Osteocyte (in vitro differentiated cells): ENCODE measurements at regions not wholly inside any gene's neighbourhood (a gene's known extent, or its start where the extent isn't known, plus 50 kb on each side); places are given as distances from the start of the nearest gene placed in this dataset.

Experiments
- DNase-seq: peaks from one replicate; pipeline ENCODE4 v3.0.0; 2021; ENCODE audit warnings: mixed read lengths; ENCODE audit not compliant: unreplicated experiment; ENCODE audit errors: extremely low spot score
- H3K27ac Mint-ChIP-seq: one replicate; pipeline ENCODE4 v1.8.0; 2021; ENCODE audit warnings: mild to moderate bottlenecking, mixed read lengths; ENCODE audit not compliant: unreplicated experiment
- H3K27me3 Mint-ChIP-seq: one replicate; pipeline ENCODE4 v1.8.0; 2021; ENCODE audit warnings: mixed read lengths; ENCODE audit not compliant: unreplicated experiment
- H3K36me3 Mint-ChIP-seq: one replicate; pipeline ENCODE4 v1.8.0; 2021; ENCODE audit warnings: mixed read lengths; ENCODE audit not compliant: unreplicated experiment
- H3K4me1 Mint-ChIP-seq: one replicate; pipeline ENCODE4 v1.8.0; 2021; ENCODE audit warnings: mixed read lengths; ENCODE audit not compliant: unreplicated experiment
- H3K4me3 Mint-ChIP-seq: one replicate; pipeline ENCODE4 v1.8.0; 2021; ENCODE audit warnings: mild to moderate bottlenecking, moderate library complexity, mixed read lengths; ENCODE audit not compliant: unreplicated experiment
- H3K9me3 Mint-ChIP-seq: one replicate; pipeline ENCODE4 v1.8.0; 2021; ENCODE audit warnings: mixed read lengths; ENCODE audit not compliant: unreplicated experiment
- TF ChIP-seq, protein P1 (sequence below): fragments of 200-600 bp; sonication (generic); IDR thresholded peaks from 2 replicates; pipeline ENCODE4 v1.5.0; 2021; ENCODE audit warnings: antibody characterized with exemption, mild to moderate bottlenecking, moderate library complexity

DNA sequence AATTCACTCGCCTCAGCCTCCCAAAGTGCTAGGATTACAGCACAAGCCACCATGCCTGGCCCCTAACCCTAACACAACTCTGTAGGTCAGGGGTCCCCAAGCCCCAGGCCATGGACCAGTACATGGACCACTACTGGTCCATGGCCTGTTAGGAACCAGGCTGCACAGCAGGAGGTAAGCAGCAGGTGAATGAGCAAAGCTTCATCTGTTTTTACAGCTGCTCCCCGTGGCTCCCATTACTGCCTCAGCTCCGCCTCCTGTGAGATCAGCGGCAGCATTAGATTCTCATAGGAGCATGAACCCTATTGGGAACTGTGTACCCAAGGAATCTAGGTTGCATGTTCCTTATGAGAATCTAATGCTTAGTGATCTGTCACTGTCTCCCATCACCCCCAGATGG, 201.7 kb downstream of the NRP2 start:
- no peak overlapping the region for H3K4me3 Mint-ChIP-seq
- TF ChIP-seq, protein P1, sequence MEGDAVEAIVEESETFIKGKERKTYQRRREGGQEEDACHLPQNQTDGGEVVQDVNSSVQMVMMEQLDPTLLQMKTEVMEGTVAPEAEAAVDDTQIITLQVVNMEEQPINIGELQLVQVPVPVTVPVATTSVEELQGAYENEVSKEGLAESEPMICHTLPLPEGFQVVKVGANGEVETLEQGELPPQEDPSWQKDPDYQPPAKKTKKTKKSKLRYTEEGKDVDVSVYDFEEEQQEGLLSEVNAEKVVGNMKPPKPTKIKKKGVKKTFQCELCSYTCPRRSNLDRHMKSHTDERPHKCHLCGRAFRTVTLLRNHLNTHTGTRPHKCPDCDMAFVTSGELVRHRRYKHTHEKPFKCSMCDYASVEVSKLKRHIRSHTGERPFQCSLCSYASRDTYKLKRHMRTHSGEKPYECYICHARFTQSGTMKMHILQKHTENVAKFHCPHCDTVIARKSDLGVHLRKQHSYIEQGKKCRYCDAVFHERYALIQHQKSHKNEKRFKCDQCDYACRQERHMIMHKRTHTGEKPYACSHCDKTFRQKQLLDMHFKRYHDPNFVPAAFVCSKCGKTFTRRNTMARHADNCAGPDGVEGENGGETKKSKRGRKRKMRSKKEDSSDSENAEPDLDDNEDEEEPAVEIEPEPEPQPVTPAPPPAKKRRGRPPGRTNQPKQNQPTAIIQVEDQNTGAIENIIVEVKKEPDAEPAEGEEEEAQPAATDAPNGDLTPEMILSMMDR: no peak
- H3K27me3 Mint-ChIP-seq: peaks cover 37% of the 10 kb centered on the region
- no peak overlapping the region for H3K27ac Mint-ChIP-seq
- H3K4me1 Mint-ChIP-seq: peaks cover 11% of the 10 kb centered on the region
- H3K9me3 Mint-ChIP-seq: no peaks in the 10 kb centered on the region
- H3K36me3 Mint-ChIP-seq: no peaks in the 10 kb centered on the region
- no peak for DNase-seq

DNA sequence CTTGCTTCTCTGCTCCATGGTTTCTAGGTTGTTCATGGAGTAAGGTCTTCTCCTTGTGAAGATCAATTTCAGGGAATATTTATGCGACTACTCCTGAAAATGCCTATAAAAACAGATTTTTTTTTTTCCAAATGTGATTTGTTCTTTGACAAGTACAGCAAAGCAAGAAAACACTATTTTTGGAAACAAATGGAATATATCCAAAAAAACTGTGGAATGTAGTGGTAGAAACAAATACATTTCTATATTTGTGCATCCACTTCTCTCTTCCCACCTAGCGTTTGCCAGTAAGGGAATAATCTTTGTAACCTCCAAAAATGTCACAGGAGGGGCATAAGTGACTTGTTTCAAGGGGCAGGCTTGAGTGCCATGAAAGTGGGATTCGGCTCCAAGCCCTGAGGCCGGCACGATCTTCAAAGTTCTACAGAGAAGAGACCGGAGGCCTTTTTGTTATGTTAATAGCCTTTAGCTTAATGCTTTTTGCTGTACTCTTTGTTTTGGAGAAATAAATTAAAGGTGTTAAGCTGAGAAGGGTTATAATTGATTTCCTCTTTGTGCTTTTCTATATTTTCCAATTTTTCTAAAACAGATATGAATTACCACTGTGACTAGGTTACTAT, 200.6 kb downstream of the NRP2 start:
- Mint-ChIP-seq H3K4me1 (peaks cover 11% of the 10 kb centered on the region), H3K4me3 (no peak overlapping the region), H3K27ac (no peak overlapping the region), H3K36me3 (no peaks in the 10 kb centered on the region), H3K27me3 (peaks cover 41% of the 10 kb centered on the region), H3K9me3 (no peaks in the 10 kb centered on the region)
- TF ChIP-seq, protein P1: no peak
- no peak for DNase-seq

DNA sequence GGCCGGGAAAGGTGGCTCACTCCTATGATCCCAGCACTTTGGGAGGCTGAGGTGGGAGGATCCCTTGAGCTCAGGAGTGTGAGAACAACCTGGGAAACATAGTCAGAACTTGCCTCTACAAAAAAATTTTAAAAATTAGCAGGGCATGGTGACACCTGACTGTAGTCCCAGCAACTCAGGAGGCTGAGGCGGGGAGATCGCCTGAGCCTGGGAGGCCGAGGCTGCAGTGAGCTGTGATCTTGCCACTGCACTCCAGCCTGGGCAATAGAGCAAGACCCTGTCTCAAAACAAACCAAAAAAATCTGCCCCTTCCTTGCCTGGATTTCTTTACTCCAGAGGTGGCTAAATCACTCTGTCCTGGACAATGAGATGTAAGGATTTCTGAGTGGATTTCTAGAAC, 197.7 kb downstream of the NRP2 start:
- TF ChIP-seq, protein P1: no peak
- DNase-seq: no peak
- H3K9me3 Mint-ChIP-seq: no peaks in the 10 kb centered on the region
- H3K4me1 Mint-ChIP-seq: peaks cover 11% of the 10 kb centered on the region
- no peak overlapping the region for H3K4me3 Mint-ChIP-seq
- H3K36me3 Mint-ChIP-seq: no peaks in the 10 kb centered on the region
- no peak overlapping the region for H3K27ac Mint-ChIP-seq
- H3K27me3 Mint-ChIP-seq: peaks cover 42% of the 10 kb centered on the region

DNA sequence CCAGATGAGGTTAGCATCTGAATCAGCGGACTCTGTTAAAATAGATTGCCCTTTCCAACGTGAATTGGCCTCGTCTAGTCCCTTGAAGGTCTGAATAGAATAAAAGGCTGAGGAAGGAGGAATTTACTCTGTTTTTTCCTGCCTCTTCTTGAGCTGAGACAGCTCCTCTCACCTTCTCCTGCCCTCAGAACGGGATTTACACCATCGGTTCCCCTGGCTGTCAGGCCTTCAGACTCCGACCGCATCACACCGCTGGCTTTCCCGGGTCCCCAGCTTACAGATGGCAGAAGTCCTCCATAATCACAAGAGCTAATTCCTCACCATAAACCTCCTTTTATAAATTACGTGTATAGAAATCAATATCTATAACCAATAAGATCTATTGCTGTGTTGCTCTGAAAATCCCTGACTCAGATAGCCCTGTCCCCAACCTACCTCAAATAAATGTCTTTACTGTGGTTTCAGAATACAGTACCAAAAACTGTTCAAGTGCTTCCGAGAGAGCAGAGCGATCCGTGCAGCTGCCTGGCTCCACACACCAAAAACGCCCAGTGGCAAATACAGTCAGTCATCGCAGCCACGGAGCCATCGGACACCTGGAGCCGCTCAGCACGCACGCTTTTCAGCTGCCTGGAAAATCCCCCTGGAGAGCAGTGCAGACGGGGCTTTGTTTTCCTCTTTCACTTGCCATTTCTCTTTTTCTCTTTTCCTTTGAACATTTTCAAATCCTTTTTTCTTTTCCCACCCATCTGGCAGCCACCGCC, 196.9 kb downstream of the NRP2 start:
- peaks cover 3% of the 10 kb centered on the region for H3K9me3 Mint-ChIP-seq
- TF ChIP-seq, protein P1: no peak
- H3K4me3 Mint-ChIP-seq: no peak overlapping the region
- peaks cover 42% of the 10 kb centered on the region for H3K27me3 Mint-ChIP-seq
- peaks cover 11% of the 10 kb centered on the region for H3K4me1 Mint-ChIP-seq
- DNase-seq: no peak
- H3K36me3 Mint-ChIP-seq: no peaks in the 10 kb centered on the region
- H3K27ac Mint-ChIP-seq: no peak overlapping the region

DNA sequence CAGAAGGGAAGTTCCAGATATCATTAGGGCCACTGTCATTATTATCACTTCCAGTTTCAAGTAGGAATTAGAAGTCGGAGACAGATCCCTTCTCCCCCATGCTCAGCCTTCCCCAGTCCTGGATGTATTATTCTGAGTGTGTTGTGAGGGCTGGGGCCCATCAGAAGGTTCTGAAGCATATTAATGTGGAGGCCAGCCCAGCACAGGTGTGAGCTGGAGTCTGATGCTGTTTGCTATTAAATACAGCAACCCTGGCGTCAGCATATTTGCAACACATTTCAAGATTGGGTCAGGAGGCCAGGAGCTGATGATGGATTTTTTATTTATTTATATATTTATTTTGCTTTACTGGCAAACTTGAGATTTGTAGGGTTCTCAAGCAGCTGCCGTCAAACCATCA, 195.2 kb downstream of the NRP2 start:
- no peak for DNase-seq
- no peaks in the 10 kb centered on the region for H3K36me3 Mint-ChIP-seq
- H3K27me3 Mint-ChIP-seq: peaks cover 51% of the 10 kb centered on the region
- no peak overlapping the region for H3K4me3 Mint-ChIP-seq
- TF ChIP-seq, protein P1: no peak
- H3K9me3 Mint-ChIP-seq: peaks cover 8% of the 10 kb centered on the region
- peaks cover 9% of the 10 kb centered on the region for H3K4me1 Mint-ChIP-seq
- H3K27ac Mint-ChIP-seq: no peak overlapping the region
